HCT116 (cell line): ENCODE measurements at regions not wholly inside any gene's neighbourhood (a gene's known extent, or its start where the extent isn't known, plus 50 kb on each side); places are given as distances from the start of the nearest gene placed in this dataset.

Experiments
- ATAC-seq: fragments of 200-7000 bp; cut with Tn5 transposase; 2 replicates; pipeline ENCODE4 v1.9.1; 2020; ENCODE audit warnings: mild to moderate bottlenecking, moderate library complexity
- BruUV-seq: library from RNA; stranded (reverse); fragments of 400-500 nt; replicated peaks from 2 replicates; lab custom pipeline; 2021; lab: Mats Ljungman, UMichigan
- CTCF ChIA-PET: fragments of 300-600 bp; sonication (Branson Sonifier 250); formaldehyde crosslinking; loops from one replicate; lab custom pipeline; 2021; ENCODE audit warnings: antibody characterized with exemption; lab: Charles Lee
- POLR2A ChIA-PET: fragments of 300-600, 350-600 bp; sonication (Branson Sonifier 250); formaldehyde crosslinking; loops from one replicate; lab custom pipeline; 2021; ENCODE audit warnings: antibody characterized with exemption; lab: Charles Lee
- RAD21 ChIA-PET, 2 experiments: fragments of 300-600 bp; sonication (Branson Sonifier 250); formaldehyde crosslinking; loops; one replicate each; lab custom pipeline; 2023; ENCODE audit warnings: low total read pairs in 2 of 2; ENCODE audit not compliant: uncharacterized antibody in 2 of 2, unreplicated experiment in 2 of 2, low non-redundant PET in 1 of 2; lab: Charles Lee
- DNase-seq: peaks from one replicate; pipeline ENCODE4 v3.0.0-alpha.2; 2010; ENCODE audit warnings: low read depth, low spot score
- H2AFZ ChIP-seq: fragments of 200-600 bp; shearing (Covaris generic), sonication (generic); 2 replicates; pipeline ENCODE4 v1.6.1; 2017; ENCODE audit warnings: low read depth, mixed run types, mixed read lengths, antibody characterized with exemption, low read length; ENCODE audit not compliant: poor library complexity, severe bottlenecking
- H3K27ac ChIP-seq: 2 replicates; pipeline ENCODE4 v1.5.1; 2012; ENCODE audit warnings: low read depth, low read length
- H3K27me3 ChIP-seq: fragments of 200-600 bp; sonication (generic); 2 replicates; pipeline ENCODE4 v1.6.1; 2016; ENCODE audit warnings: mixed run types, low read length, mixed read lengths; ENCODE audit not compliant: insufficient read depth
- H3K36me3 ChIP-seq, 2 experiments: fragments of 200-500 bp in 1 of 2; fragments of 200-600 bp in 1 of 2; sonication (Bioruptor generic) in 1 of 2; sonication (generic) in 1 of 2; 2 replicates each; pipeline versions ENCODE4 v1.5.1 to v1.6.1; 2014 to 2016; ENCODE audit warnings: low read length in 2 of 2, inconsistent platforms in 1 of 2, mixed read lengths in 1 of 2, mixed run types in 1 of 2; ENCODE audit not compliant: insufficient read depth in 2 of 2, control insufficient read depth in 1 of 2
- H3K4me1 ChIP-seq, 2 experiments: fragments of 200-600 bp in 1 of 2; sonication (generic) in 1 of 2; 2 replicates each; pipeline versions ENCODE4 v1.5.1 to v1.6.1; 2012 to 2017; ENCODE audit warnings: low read length in 2 of 2, inconsistent platforms in 1 of 2, mild to moderate bottlenecking in 1 of 2, mixed read lengths in 1 of 2, mixed run types in 1 of 2, moderate library complexity in 1 of 2; ENCODE audit not compliant: insufficient read depth in 2 of 2, control insufficient read depth in 1 of 2
- H3K4me2 ChIP-seq: fragments of 200-600 bp; sonication (generic); 2 replicates; pipeline ENCODE4 v1.6.1; 2017; ENCODE audit warnings: mixed run types, low read length, mixed read lengths
- H3K4me3 ChIP-seq, 2 experiments: fragments of 200-600 bp in 1 of 2; sonication (generic) in 1 of 2; replicated peaks in 1 of 2; 2 replicates each; pipeline ENCODE4 v1.5.1; 2011 to 2016; ENCODE audit warnings: low read length in 2 of 2, control low read depth in 1 of 2, low read depth in 1 of 2, mild to moderate bottlenecking in 1 of 2, mixed read lengths in 1 of 2, mixed run types in 1 of 2
- H3K79me2 ChIP-seq: fragments of 200-600 bp; sonication (generic); 2 replicates; pipeline ENCODE4 v1.6.1; 2017; ENCODE audit warnings: mild to moderate bottlenecking, mixed run types, low read length, moderate library complexity, mixed read lengths; ENCODE audit not compliant: insufficient read depth
- H3K9ac ChIP-seq: fragments of 200-600 bp; sonication (generic); 2 replicates; pipeline ENCODE4 v1.6.1; 2016; ENCODE audit warnings: low read length, mixed read lengths
- H3K9me2 ChIP-seq: fragments of 200-600 bp; sonication (generic), shearing (Covaris generic); 2 replicates; pipeline ENCODE4 v1.6.1; 2017; ENCODE audit warnings: mixed run types, mild to moderate bottlenecking, moderate library complexity; ENCODE audit not compliant: insufficient read depth
- H3K9me3 ChIP-seq, 2 experiments: fragments of 200-500 bp in 1 of 2; fragments of 200-600 bp in 1 of 2; sonication (Bioruptor generic) in 1 of 2; sonication (generic) in 1 of 2; 2 replicates each; pipeline ENCODE4 v1.6.1; 2014 to 2017; ENCODE audit warnings: low read length in 2 of 2, mixed read lengths in 2 of 2, inconsistent platforms in 1 of 2, low read depth in 1 of 2, mild to moderate bottlenecking in 1 of 2, mixed run types in 1 of 2, moderate library complexity in 1 of 2; ENCODE audit not compliant: control insufficient read depth in 1 of 2, insufficient read depth in 1 of 2
- H4K20me1 ChIP-seq: fragments of 200-600 bp; sonication (generic), shearing (Covaris generic); 2 replicates; pipeline ENCODE4 v1.6.1; 2017; ENCODE audit warnings: mixed run types, mild to moderate bottlenecking, moderate library complexity; ENCODE audit not compliant: insufficient read depth
- CBX3 ChIP-seq: IDR thresholded peaks from 2 replicates; pipeline ENCODE4 v1.6.1; 2012; ENCODE audit warnings: low read depth
- CEBPB ChIP-seq: IDR thresholded peaks from 2 replicates; pipeline ENCODE4 v1.6.1; 2012; ENCODE audit warnings: low read depth
- CTCF ChIP-seq, 3 experiments: fragments of 200-600 bp in 1 of 3; sonication (generic) in 1 of 3; IDR thresholded peaks in 2 of 3; conservative IDR thresholded peaks in 1 of 3; 2 replicates each; pipeline ENCODE4 v1.5.1; 2012 to 2017; ENCODE audit warnings: low read depth in 2 of 3, low read length in 2 of 3, antibody characterized with exemption in 1 of 3, borderline replicate concordance in 1 of 3, control low read depth in 1 of 3, mild to moderate bottlenecking in 1 of 3, mixed read lengths in 1 of 3, mixed run types in 1 of 3, moderate library complexity in 1 of 3; ENCODE audit not compliant: insufficient read depth in 1 of 3
- EGR1 ChIP-seq: IDR thresholded peaks from 2 replicates; pipeline ENCODE4 v1.6.1; 2012; ENCODE audit warnings: low read depth
- ELF1 ChIP-seq: IDR thresholded peaks from 2 replicates; pipeline ENCODE4 v1.6.1; 2012; ENCODE audit warnings: low read depth, borderline replicate concordance
- EZH2 ChIP-seq: fragments of 200-600 bp; sonication (generic); IDR thresholded peaks from 2 replicates; pipeline ENCODE4 v1.6.1; 2017; ENCODE audit warnings: antibody characterized with exemption, mixed run types
- FOSL1 ChIP-seq: IDR thresholded peaks from 2 replicates; pipeline ENCODE4 v1.6.1; 2012; ENCODE audit warnings: low read depth
- JUND ChIP-seq: IDR thresholded peaks from 2 replicates; pipeline ENCODE4 v1.6.1; 2012
- MAX ChIP-seq: IDR thresholded peaks from 2 replicates; pipeline ENCODE4 v1.6.1; 2012
- POLR2A ChIP-seq: IDR thresholded peaks from 2 replicates; pipeline ENCODE4 v1.7.0; 2011; ENCODE audit warnings: borderline replicate concordance; ENCODE audit not compliant: insufficient read depth, insufficient read length; ENCODE audit errors: extremely low read depth
- POLR2AphosphoS5 ChIP-seq: IDR thresholded peaks from 2 replicates; pipeline ENCODE4 v1.6.1; 2011; ENCODE audit warnings: mild to moderate bottlenecking, low read depth, low read length, moderate library complexity
- RAD21 ChIP-seq: IDR thresholded peaks from 2 replicates; pipeline ENCODE4 v1.6.1; 2012; ENCODE audit warnings: low read depth, mild to moderate bottlenecking
- REST ChIP-seq: IDR thresholded peaks from 2 replicates; pipeline ENCODE4 v1.6.1; 2012; ENCODE audit warnings: low read depth
- SP1 ChIP-seq: IDR thresholded peaks from 2 replicates; pipeline ENCODE4 v1.6.1; 2012; ENCODE audit warnings: low read depth
- TCF7L2 ChIP-seq: IDR thresholded peaks from 2 replicates; pipeline ENCODE4 v1.7.0; 2011; ENCODE audit warnings: borderline replicate concordance, inconsistent platforms; ENCODE audit not compliant: insufficient read depth, insufficient read length; ENCODE audit errors: extremely low read depth
- YY1 ChIP-seq: IDR thresholded peaks from 2 replicates; pipeline ENCODE4 v1.6.1; 2011; ENCODE audit warnings: low read length, low read depth, moderate library complexity, mild to moderate bottlenecking; ENCODE audit not compliant: insufficient replicate concordance; ENCODE audit errors: extremely low read depth
- ZFX ChIP-seq: fragments of 450-650 bp; IDR thresholded peaks from 2 replicates; pipeline ENCODE4 v1.6.1; 2017
- intact Hi-C: fragments of 100-400 bp; cut with micrococcal nuclease; formaldehyde crosslinking; loops from 2 replicates; pipeline ENCODE4 v1.10.0; 2022
- TF ChIP-seq, protein P1 (sequence below): IDR thresholded peaks from 2 replicates; pipeline ENCODE4 v1.6.1; 2011; ENCODE audit warnings: mild to moderate bottlenecking, low read length, moderate library complexity; ENCODE audit not compliant: insufficient replicate concordance; ENCODE audit errors: extremely low read depth
- TF ChIP-seq, protein P2 (sequence below): IDR thresholded peaks from 2 replicates; pipeline ENCODE4 v1.6.1; 2012

DNA sequence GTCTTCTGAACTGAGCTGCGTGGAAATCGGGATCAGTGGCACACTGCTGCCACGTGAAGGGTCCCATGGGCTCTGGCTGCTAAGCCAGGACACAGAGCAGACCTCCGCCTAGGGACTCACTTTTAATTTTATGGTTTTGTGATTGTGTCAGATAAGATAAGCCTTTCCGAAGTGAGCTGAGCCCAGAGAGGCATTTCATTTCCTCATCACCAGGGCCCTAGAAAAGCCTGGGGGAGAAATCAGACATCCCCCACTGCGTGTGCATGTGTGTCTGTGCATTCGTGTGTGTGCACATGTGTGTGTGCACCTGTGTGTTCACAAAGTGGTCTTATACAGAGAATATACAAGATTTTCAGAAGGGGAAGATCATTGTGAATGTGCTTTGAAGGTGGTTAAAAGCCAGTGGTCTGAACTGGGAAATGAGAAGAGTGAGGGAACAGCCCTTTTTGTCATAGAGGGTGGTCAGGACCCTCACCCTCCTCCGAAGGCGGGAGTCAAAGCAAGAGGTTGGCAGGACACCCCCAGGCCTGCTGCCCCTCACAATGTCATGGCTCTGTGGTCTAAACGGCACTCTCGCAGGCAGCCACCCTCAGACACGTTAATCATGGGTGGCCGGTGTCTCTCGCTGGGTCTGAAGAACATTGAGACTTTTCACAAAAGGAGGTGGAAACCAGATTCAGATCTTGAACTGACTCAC, 176.1 kb upstream of the PFKP start:
- no peaks in the 10 kb centered on the region for H3K36me3 ChIP-seq
- H2AFZ ChIP-seq: no peak overlapping the region
- no peak overlapping the region for H3K27ac ChIP-seq
- ChIA-PET POLR2A (no interaction called here), RAD21 (no interaction called here), CTCF (no interaction called here)
- no peaks in the 10 kb centered on the region for H3K79me2 ChIP-seq
- H3K27me3 ChIP-seq: peaks cover 25% of the 10 kb centered on the region
- ATAC-seq (no peak), DNase-seq (no peak)
- no peaks in the 10 kb centered on the region for H4K20me1 ChIP-seq
- no peaks in the 10 kb centered on the region for H3K9me3 ChIP-seq
- no peak overlapping the region for H3K4me2 ChIP-seq
- no peaks in the 10 kb centered on the region for H3K9me2 ChIP-seq
- intact Hi-C loops: no loop called here
- BruUV-seq: no TSS peak
- H3K4me1 ChIP-seq: no peaks in the 10 kb centered on the region
- TF ChIP-seq EGR1 (no peak), EZH2 (no peak), MAX (no peak), ELF1 (no peak), POLR2AphosphoS5 (no peak), ZFX (no peak), TCF7L2 (no peak), RAD21 (no peak), CBX3 (no peak), SP1 (no peak), REST (no peak), JUND (no peak), POLR2A (no peak), YY1 (no peak), CEBPB (no peak), FOSL1 (no peak), CTCF (IDR thresholded peaks at IDR 0.05 in 2 of 3, conservative IDR thresholded peaks at IDR 0.05 in 1 of 3; ENCODE audit: borderline replicate concordance in 1 of 3, insufficient read depth in 1 of 3, low read depth in 2 of 3, low read length in 2 of 3) (no peak)
- TF ChIP-seq, protein P1, sequence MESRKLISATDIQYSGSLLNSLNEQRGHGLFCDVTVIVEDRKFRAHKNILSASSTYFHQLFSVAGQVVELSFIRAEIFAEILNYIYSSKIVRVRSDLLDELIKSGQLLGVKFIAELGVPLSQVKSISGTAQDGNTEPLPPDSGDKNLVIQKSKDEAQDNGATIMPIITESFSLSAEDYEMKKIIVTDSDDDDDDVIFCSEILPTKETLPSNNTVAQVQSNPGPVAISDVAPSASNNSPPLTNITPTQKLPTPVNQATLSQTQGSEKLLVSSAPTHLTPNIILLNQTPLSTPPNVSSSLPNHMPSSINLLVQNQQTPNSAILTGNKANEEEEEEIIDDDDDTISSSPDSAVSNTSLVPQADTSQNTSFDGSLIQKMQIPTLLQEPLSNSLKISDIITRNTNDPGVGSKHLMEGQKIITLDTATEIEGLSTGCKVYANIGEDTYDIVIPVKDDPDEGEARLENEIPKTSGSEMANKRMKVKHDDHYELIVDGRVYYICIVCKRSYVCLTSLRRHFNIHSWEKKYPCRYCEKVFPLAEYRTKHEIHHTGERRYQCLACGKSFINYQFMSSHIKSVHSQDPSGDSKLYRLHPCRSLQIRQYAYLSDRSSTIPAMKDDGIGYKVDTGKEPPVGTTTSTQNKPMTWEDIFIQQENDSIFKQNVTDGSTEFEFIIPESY: no peak
- TF ChIP-seq, protein P2, sequence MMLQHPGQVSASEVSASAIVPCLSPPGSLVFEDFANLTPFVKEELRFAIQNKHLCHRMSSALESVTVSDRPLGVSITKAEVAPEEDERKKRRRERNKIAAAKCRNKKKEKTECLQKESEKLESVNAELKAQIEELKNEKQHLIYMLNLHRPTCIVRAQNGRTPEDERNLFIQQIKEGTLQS: no peak
- no peak overlapping the region for H3K4me3 ChIP-seq
- no peak overlapping the region for H3K9ac ChIP-seq
